ENCODE measurements at regions not wholly inside any gene's neighbourhood (a gene's known extent, or its start where the extent isn't known, plus 50 kb on each side); places are given as distances from the start of the nearest gene placed in this dataset.
"Not testable (repeated sequence)": the region's sequence is repeated elsewhere in the genome, so short reads cannot be mapped to it uniquely, and the experiment has no call there.

DNA sequence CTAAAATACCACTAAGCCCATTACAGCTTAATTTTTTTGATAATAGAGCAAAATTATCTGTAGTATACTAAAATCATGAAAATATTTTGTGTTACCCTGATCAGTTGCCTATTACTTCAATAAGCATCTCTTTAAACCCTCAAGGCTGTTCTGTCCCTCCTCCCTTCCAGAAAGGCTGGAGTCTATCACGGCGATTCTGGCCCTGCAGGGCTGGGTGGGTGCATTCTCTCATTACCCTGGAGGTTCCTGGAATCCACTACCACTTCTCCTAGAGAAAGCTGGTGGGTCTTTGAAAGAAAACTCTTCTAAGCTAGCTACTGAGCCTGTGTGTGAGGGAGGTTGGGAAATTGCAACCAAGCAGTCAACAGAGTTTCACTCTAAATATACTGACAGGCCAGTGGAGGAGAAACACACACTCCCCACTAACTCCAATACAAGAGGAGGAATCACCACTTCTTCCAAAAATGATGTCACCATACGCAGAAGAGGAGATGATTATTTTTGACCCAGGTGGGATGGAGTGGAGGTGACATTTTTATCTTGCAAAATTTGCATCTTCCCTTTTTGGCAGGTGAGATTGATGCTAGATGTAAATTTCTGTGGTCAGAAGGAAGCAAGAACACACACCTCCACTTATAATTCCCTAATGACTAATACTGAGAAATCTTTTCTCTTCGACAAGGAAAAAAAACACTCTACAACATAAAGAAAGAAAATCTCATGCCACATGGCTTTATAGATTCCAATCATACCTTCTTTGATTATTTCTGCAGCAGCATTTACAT, 182.3 kb upstream of the PHACTR1 start:
- no peak overlapping the region for H3K4me3 ChIP-seq
- H3K4me1 ChIP-seq = no peaks in the 10 kb centered on the region
- DNase-seq (ENCODE audit: low spot score in 2 of 2) = no peak
- intact Hi-C loops (cut with DNase I; ENCODE audit: low total_unique reads) = no loop called here
- H3K9me3 ChIP-seq = no peaks in the 10 kb centered on the region
- H3K36me3 ChIP-seq = no peaks in the 10 kb centered on the region
- H3K27ac ChIP-seq = no peak overlapping the region
- TF ChIP-seq CTCF (IDR thresholded peaks at IDR 0.05) (no peak), POLR2A (IDR thresholded peaks at IDR 0.05) (no peak), POLR2AphosphoS5 (IDR thresholded peaks at IDR 0.05) (no peak)
- H3K27me3 ChIP-seq = no peaks in the 10 kb centered on the region

DNA sequence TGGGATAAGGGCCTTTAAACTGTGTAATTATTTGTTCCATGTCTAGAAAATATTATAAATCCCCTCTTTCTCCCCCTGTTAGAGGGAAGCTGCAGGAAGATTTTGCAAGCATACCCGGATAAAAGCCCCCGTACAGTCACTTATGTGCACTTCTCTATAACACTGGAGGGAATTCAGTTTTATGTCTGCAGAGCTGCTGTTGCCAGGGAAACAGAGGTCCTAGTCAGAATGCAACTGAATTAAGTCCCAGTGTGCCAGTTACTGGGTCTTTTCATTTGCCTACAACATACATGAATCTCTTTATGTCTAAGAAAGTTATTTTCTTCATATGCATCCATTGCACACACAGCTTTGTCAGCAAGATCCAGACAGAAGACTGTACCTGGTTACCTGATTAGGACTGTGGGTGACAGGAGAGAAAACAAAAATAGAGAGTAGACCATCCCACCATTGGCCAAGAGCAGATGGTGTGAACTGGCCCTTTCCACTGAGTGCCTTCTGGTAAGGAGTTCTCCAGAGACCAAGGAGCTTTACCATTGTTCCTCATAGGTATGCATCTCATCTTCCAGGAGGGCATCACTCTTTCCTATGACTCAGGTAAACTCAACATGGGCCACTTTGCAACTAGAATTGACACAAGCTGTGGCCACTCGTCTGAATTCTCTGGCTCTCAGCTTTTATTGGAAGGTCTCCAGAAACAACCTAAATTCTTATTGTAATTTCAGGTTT, 180.8 kb upstream of the PHACTR1 start:
- H3K9me3 ChIP-seq = no peaks in the 10 kb centered on the region
- H3K36me3 ChIP-seq = no peaks in the 10 kb centered on the region
- no peaks in the 10 kb centered on the region for H3K4me1 ChIP-seq
- intact Hi-C loops (cut with DNase I; ENCODE audit: low total_unique reads) = no loop called here
- no peak overlapping the region for H3K27ac ChIP-seq
- no peak for DNase-seq (ENCODE audit: low spot score in 2 of 2)
- H3K4me3 ChIP-seq = no peak overlapping the region
- TF ChIP-seq POLR2AphosphoS5 (IDR thresholded peaks at IDR 0.05) = no peak
- no peak for TF ChIP-seq CTCF (IDR thresholded peaks at IDR 0.05)
- no peak for TF ChIP-seq POLR2A (IDR thresholded peaks at IDR 0.05)
- H3K27me3 ChIP-seq = no peaks in the 10 kb centered on the region

GRCh38 chr6:12536416-12536815, 180.2 kb upstream of the PHACTR1 start:
- no peak for DNase-seq (ENCODE audit: low spot score in 2 of 2)
- no peaks in the 10 kb centered on the region for H3K36me3 ChIP-seq
- no peak overlapping the region for H3K4me3 ChIP-seq
- no peaks in the 10 kb centered on the region for H3K27me3 ChIP-seq
- H3K9me3 ChIP-seq = no peaks in the 10 kb centered on the region
- H3K4me1 ChIP-seq = no peaks in the 10 kb centered on the region
- intact Hi-C loops (cut with DNase I; ENCODE audit: low total_unique reads) = no loop called here
- no peak overlapping the region for H3K27ac ChIP-seq
- TF ChIP-seq POLR2AphosphoS5 (IDR thresholded peaks at IDR 0.05) (no peak), CTCF (IDR thresholded peaks at IDR 0.05) (no peak), POLR2A (IDR thresholded peaks at IDR 0.05) (no peak)

DNA sequence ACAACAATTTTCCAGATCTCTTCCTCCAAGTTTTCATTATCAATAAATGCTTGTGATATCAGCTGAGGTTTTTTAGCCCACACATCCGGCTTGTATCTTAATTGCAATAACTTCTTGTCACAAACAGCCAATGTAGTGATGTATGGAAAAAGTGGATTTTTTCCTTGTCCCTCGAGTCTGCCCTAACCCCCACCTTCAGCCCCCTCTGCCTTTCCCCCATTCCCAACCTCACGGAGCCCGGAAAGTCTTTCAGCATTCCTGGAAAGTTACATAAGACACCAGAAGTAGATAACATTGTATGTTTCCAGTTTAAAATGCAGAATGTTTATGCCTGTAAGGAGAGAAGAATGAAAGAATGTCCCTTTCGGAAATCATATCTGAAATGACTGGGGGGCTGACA, 179.2 kb upstream of the PHACTR1 start:
- intact Hi-C loops (cut with DNase I; ENCODE audit: low total_unique reads) = no loop called here
- no peaks in the 10 kb centered on the region for H3K27me3 ChIP-seq
- DNase-seq (ENCODE audit: low spot score in 2 of 2) = no peak
- no peak overlapping the region for H3K27ac ChIP-seq
- TF ChIP-seq CTCF (IDR thresholded peaks at IDR 0.05) (no peak), POLR2AphosphoS5 (IDR thresholded peaks at IDR 0.05) (no peak), POLR2A (IDR thresholded peaks at IDR 0.05) (no peak)
- H3K4me1 ChIP-seq = no peaks in the 10 kb centered on the region
- no peaks in the 10 kb centered on the region for H3K36me3 ChIP-seq
- H3K9me3 ChIP-seq = no peaks in the 10 kb centered on the region
- no peak overlapping the region for H3K4me3 ChIP-seq

DNA sequence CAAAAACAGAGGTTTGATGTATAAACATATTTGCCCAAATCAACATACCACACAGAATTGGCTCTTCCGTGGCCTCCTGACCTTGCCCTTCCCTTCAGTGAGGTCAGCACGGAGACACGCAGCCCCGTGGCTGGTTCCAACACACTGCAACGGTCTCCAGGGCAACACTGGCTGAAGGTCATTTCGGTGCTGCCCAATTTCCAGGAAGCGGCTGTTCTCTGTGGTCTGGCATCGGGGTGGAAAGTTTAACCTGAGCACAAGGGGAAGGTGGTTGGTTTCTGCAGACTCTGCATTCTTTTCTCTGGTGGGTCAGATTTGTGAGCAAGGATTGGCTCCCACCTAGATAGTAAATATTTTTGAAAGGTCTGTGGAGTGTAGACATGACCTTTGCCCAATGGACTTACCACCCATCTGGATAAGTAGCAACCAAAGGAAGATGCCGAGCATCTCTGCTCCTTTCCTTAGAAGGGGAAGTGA, 177.6 kb upstream of the PHACTR1 start:
- no peak for TF ChIP-seq CTCF (IDR thresholded peaks at IDR 0.05)
- peak in 1 of 3 donors; percentile 30 for TF ChIP-seq POLR2AphosphoS5 (IDR thresholded peaks at IDR 0.05)
- TF ChIP-seq POLR2A (IDR thresholded peaks at IDR 0.05) = no peak
- no peaks in the 10 kb centered on the region for H3K9me3 ChIP-seq
- no peak overlapping the region for H3K27ac ChIP-seq
- H3K4me1 ChIP-seq = no peaks in the 10 kb centered on the region
- DNase-seq (ENCODE audit: low spot score in 2 of 2) = no peak
- no peak overlapping the region for H3K4me3 ChIP-seq
- no peaks in the 10 kb centered on the region for H3K36me3 ChIP-seq
- H3K27me3 ChIP-seq = no peaks in the 10 kb centered on the region
- intact Hi-C loops (cut with DNase I; ENCODE audit: low total_unique reads) = no loop called here

DNA sequence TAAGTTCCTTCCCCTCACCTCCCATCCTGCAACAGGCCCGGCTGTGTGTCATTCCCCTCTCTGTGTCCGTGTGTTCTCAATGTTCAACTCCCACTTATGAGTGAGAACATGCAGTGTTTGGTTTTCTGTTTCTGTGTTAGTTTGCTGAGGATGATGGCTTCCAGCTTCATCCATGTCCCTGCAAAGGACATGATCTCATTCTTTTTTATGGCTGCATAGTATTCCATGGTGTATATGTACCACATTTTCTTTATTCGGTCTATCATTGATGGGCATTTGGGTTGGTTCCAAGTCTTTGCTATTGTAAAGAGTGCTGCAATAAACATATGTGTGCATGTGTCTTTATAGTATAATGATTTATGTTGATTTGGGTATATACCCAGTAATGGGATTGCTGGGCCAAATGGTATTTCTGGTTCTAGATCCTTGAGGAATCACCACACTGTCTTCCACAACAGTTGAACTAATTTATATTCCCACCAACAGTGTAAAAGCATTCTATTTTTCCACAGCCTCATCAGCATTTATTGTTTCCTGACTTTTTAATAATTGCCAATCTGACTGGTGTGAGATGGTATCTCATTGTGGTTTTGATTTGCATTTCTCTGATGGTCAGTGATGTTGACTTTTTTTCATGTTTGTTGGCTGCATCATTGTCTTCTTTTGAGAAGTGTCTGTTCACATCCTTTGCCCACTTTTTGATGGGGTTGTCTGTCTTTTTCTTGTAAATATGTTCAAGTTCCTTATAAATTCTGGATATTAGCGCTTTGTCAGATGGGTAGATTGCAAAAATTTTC, 174.1 kb upstream of the PHACTR1 start:
- H3K4me1 ChIP-seq; DNase-seq (ENCODE audit: low spot score in 2 of 2); intact Hi-C loops (cut with DNase I; ENCODE audit: low total_unique reads); H3K27me3 ChIP-seq; H3K27ac ChIP-seq; H3K36me3 ChIP-seq; H3K9me3 ChIP-seq; H3K4me3 ChIP-seq: not testable (repeated sequence)

All from breast epithelium (tissue), 4 donors.